ENCODE measurements at regions not wholly inside any gene's neighbourhood (a gene's known extent, or its start where the extent isn't known, plus 50 kb on each side); places are given as distances from the start of the nearest gene placed in this dataset.

- TF ChIP-seq CTCF (conservative IDR thresholded peaks at IDR 0.05; ENCODE audit: low read depth, low read length): no peak
- Histone ChIP-seq H3K9ac (no peak overlapping the region), H3K27ac (no peak overlapping the region), H3K4me1 (ENCODE audit: low read depth, poor library complexity, severe bottlenecking) (no peaks in the 10 kb centered on the region), H2AFZ (ENCODE audit: low read depth) (no peak overlapping the region), H4K20me1 (ENCODE audit: insufficient read depth) (no peaks in the 10 kb centered on the region), H3K4me2 (no peak overlapping the region), H3K36me3 (ENCODE audit: insufficient read depth) (no peaks in the 10 kb centered on the region), H3K27me3 (ENCODE audit: insufficient read depth, low read depth) (no peaks in the 10 kb centered on the region), H3K79me2 (ENCODE audit: insufficient read depth, low read depth) (no peaks in the 10 kb centered on the region), H3K4me3 (IDR thresholded peaks at IDR 0.05; ENCODE audit: insufficient read depth, low read depth, low read length) (no peak overlapping the region)
Measured at GRCh38 chr3:56899078-56899477, 97.3 kb upstream of the ARHGEF3 start.

GRCh38 chr3:56896357-56896756, 94.6 kb upstream of the ARHGEF3 start:
- no peaks in the 10 kb centered on the region for H3K79me2 ChIP-seq (ENCODE audit: insufficient read depth, low read depth)
- H3K4me2 ChIP-seq: no peak overlapping the region
- no peak overlapping the region for H2AFZ ChIP-seq (ENCODE audit: low read depth)
- no peaks in the 10 kb centered on the region for H3K27me3 ChIP-seq (ENCODE audit: insufficient read depth, low read depth)
- H4K20me1 ChIP-seq (ENCODE audit: insufficient read depth): no peaks in the 10 kb centered on the region
- no peak overlapping the region for H3K4me3 ChIP-seq (IDR thresholded peaks at IDR 0.05; ENCODE audit: insufficient read depth, low read depth, low read length)
- TF ChIP-seq CTCF (conservative IDR thresholded peaks at IDR 0.05; ENCODE audit: low read depth, low read length): no peak
- H3K4me1 ChIP-seq (ENCODE audit: low read depth, poor library complexity, severe bottlenecking): no peaks in the 10 kb centered on the region
- no peaks in the 10 kb centered on the region for H3K36me3 ChIP-seq (ENCODE audit: insufficient read depth)
- H3K9ac ChIP-seq: no peak overlapping the region
- no peak overlapping the region for H3K27ac ChIP-seq

- Histone ChIP-seq H3K27ac (no peak overlapping the region), H3K4me2 (no peak overlapping the region), H3K36me3 (ENCODE audit: insufficient read depth) (no peaks in the 10 kb centered on the region), H2AFZ (ENCODE audit: low read depth) (no peak overlapping the region), H4K20me1 (ENCODE audit: insufficient read depth) (no peaks in the 10 kb centered on the region), H3K27me3 (ENCODE audit: insufficient read depth, low read depth) (no peaks in the 10 kb centered on the region), H3K79me2 (ENCODE audit: insufficient read depth, low read depth) (no peaks in the 10 kb centered on the region), H3K4me3 (IDR thresholded peaks at IDR 0.05; ENCODE audit: insufficient read depth, low read depth, low read length) (no peak overlapping the region), H3K9ac (no peak overlapping the region), H3K4me1 (ENCODE audit: low read depth, poor library complexity, severe bottlenecking) (no peaks in the 10 kb centered on the region)
- no peak for TF ChIP-seq CTCF (conservative IDR thresholded peaks at IDR 0.05; ENCODE audit: low read depth, low read length)
Measured at GRCh38 chr3:56894881-56895431, 93.2 kb upstream of the ARHGEF3 start.

GRCh38 chr3:56890448-56891091, 88.8 kb upstream of the ARHGEF3 start:
- H2AFZ ChIP-seq (ENCODE audit: low read depth): no peak overlapping the region
- H3K4me1 ChIP-seq (ENCODE audit: low read depth, poor library complexity, severe bottlenecking): no peaks in the 10 kb centered on the region
- no peak overlapping the region for H3K4me2 ChIP-seq
- no peaks in the 10 kb centered on the region for H3K27me3 ChIP-seq (ENCODE audit: insufficient read depth, low read depth)
- no peaks in the 10 kb centered on the region for H4K20me1 ChIP-seq (ENCODE audit: insufficient read depth)
- H3K9ac ChIP-seq: no peak overlapping the region
- H3K27ac ChIP-seq: no peak overlapping the region
- H3K4me3 ChIP-seq (IDR thresholded peaks at IDR 0.05; ENCODE audit: insufficient read depth, low read depth, low read length): no peak overlapping the region
- H3K36me3 ChIP-seq (ENCODE audit: insufficient read depth): no peaks in the 10 kb centered on the region
- no peak for TF ChIP-seq CTCF (conservative IDR thresholded peaks at IDR 0.05; ENCODE audit: low read depth, low read length)
- H3K79me2 ChIP-seq (ENCODE audit: insufficient read depth, low read depth): no peaks in the 10 kb centered on the region

Data from KMS-11 (cell line).